Mucosa of descending colon (tissue), 3 donors: ENCODE measurements at regions not wholly inside any gene's neighbourhood (a gene's known extent, or its start where the extent isn't known, plus 50 kb on each side); places are given as distances from the start of the nearest gene placed in this dataset.

Experiments used
- ATAC-seq: fragments of 200-7000 bp; cut with Tn5 transposase; one replicate; pipeline ENCODE4 v1.9.1; 2020; ENCODE audit warnings: mild to moderate bottlenecking, moderate library complexity
- DNase-seq, 3 donors: peaks; one replicate each; pipeline ENCODE4 v3.0.0-alpha.2; 2020
- H3K36me3 ChIP-seq: fragments of 200-600 bp; one replicate; pipeline ENCODE4 v1.8.0; 2021; ENCODE audit warnings: low read depth, mild to moderate bottlenecking
- H3K4me1 ChIP-seq: fragments of 200-600 bp; one replicate; pipeline ENCODE4 v1.8.0; 2021; ENCODE audit warnings: low read depth, mild to moderate bottlenecking
- H3K4me3 ChIP-seq: fragments of 200-600 bp; one replicate; pipeline ENCODE4 v1.8.0; 2021; ENCODE audit warnings: mild to moderate bottlenecking
- H3K9me3 ChIP-seq: fragments of 200-600 bp; one replicate; pipeline ENCODE4 v1.8.0; 2021; ENCODE audit warnings: mild to moderate bottlenecking
- intact Hi-C, 2 donors: fragments of 100-400 bp; cut with DNase I in 1 of 2; cut with micrococcal nuclease in 1 of 2; formaldehyde crosslinking; loops; one replicate each; pipeline versions ENCODE4 v1.11.0 to v1.11.1; 2022; cut with DNase I, micrococcal nuclease
- TF ChIP-seq, protein P1 (sequence below): fragments of 200-600 bp; IDR thresholded peaks from one replicate; pipeline ENCODE4 v1.8.0; 2022; ENCODE audit warnings: antibody characterized with exemption, mild to moderate bottlenecking
- donor health status: DM: no; HTN: no; CAD: no; lungs with moderate emphysema.
- donor health status: DM: no; HTN: no; CAD: no.
- donor health status: DM: no; HTN: yes; CAD: no.

DNA sequence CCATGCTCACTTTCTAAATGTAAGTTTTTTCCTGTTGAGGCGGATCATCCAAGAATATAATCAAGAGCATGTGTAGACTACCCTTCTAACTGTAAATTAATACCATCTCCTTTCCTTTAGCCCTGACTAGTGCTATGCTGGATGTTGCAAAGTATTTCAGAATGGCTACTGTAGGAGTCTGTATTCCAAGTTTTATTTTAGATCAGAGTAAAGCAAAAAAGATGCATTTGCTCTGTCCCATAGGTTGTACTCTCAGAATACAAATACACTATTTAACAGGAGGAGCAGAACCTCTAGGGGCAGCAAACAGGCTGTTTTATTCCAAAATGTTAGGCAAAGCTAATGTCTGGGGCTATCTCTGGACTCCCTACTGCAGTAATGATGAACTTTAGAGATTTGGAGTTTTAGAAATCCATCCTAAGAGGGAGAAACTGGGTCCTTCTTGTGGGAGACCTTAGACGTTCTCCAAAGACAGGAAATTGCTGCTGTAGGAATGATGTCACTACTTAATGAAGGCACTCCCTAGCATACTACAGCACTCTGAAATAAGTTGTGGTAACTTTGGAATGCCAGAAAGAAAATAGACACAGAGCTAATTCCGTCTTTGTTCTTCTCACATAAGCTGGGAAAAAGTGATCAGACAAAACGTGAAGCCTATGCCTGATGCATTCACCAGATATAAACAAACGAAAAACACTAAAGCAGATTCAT, 392.4 kb upstream of the HS3ST5 start:
- TF ChIP-seq, protein P1, sequence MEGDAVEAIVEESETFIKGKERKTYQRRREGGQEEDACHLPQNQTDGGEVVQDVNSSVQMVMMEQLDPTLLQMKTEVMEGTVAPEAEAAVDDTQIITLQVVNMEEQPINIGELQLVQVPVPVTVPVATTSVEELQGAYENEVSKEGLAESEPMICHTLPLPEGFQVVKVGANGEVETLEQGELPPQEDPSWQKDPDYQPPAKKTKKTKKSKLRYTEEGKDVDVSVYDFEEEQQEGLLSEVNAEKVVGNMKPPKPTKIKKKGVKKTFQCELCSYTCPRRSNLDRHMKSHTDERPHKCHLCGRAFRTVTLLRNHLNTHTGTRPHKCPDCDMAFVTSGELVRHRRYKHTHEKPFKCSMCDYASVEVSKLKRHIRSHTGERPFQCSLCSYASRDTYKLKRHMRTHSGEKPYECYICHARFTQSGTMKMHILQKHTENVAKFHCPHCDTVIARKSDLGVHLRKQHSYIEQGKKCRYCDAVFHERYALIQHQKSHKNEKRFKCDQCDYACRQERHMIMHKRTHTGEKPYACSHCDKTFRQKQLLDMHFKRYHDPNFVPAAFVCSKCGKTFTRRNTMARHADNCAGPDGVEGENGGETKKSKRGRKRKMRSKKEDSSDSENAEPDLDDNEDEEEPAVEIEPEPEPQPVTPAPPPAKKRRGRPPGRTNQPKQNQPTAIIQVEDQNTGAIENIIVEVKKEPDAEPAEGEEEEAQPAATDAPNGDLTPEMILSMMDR = no peak
- no peaks in the 10 kb centered on the region for H3K4me1 ChIP-seq
- H3K4me3 ChIP-seq = no peak overlapping the region
- no peaks in the 10 kb centered on the region for H3K9me3 ChIP-seq
- DNase-seq = no peak
- H3K36me3 ChIP-seq = no peaks in the 10 kb centered on the region
- ATAC-seq = no peak
- intact Hi-C loops = no loop called here

DNA sequence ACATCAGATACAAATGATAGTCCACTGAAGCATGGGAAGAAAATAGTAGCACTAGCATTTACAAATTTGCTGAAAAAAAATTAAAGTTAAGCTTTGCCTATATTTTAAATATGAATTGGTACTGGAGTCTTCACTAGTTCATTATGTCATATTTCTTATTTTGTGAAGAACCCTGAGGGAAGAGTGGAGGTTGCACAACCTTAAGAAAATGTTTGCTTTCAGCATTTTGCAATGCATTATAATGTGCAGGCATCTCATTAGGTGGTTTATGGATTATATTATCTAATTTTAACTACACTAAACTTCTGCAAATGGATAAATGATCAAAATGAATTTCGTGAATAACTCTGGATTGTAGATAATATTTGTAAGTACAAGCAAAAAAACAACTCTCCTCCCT, 390.8 kb upstream of the HS3ST5 start:
- Histone ChIP-seq H3K4me1 (no peaks in the 10 kb centered on the region), H3K36me3 (no peaks in the 10 kb centered on the region), H3K9me3 (no peaks in the 10 kb centered on the region), H3K4me3 (no peak overlapping the region)
- ATAC-seq = no peak
- DNase-seq = no peak
- intact Hi-C loops = no loop called here
- TF ChIP-seq, protein P1 = no peak

DNA sequence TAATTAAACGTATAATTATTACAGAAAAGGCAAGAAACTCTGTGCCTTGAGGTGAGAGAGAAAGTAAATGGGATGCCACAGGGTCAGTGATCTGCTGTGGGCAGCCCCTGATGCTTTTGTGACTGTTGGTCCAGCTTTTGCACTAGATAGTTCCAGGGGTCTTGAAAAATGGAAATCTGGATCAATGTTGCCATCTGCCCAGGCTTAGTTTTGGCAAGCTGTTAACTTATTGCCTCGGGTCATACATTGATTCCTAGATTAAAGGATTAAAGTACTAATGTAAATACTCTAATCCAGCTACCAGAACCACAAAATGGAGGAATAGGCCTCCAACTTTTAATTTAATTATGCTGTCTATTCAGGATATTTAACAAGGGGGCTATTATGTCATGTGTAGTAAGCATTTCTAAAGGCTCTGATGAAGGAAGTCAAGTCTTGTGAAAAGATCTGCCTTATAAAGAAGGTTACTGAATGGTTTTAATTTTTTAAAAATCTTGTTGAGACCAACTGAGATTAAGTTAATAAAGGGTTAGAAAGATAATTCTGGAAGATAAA, 376.0 kb upstream of the HS3ST5 start:
- no peak for DNase-seq
- H3K4me3 ChIP-seq = no peak overlapping the region
- intact Hi-C loops = no loop called here
- H3K36me3 ChIP-seq = no peaks in the 10 kb centered on the region
- H3K9me3 ChIP-seq = no peaks in the 10 kb centered on the region
- TF ChIP-seq, protein P1 = no peak
- ATAC-seq = no peak
- H3K4me1 ChIP-seq = no peaks in the 10 kb centered on the region

DNA sequence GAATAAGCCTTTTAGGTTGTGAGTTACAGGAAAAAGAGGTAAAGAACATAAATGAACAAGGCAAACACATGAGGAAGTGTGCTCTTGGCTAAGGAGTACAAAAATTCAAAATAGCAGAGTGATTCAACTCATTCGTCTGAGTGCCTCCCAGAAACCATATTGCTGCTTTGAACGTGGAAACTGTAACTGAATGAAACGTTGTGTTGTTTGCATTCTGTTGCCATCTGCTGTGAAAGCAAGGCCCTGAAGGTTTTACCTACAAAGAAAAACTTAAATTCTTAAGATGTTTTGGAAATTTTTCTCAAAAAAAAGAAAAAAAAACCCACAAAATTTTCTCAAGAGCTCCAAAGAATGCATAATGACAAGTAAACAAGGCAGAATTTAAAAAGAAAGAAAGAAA, 375.4 kb upstream of the HS3ST5 start:
- Histone ChIP-seq H3K4me3 (no peak overlapping the region), H3K36me3 (no peaks in the 10 kb centered on the region), H3K4me1 (no peaks in the 10 kb centered on the region), H3K9me3 (no peaks in the 10 kb centered on the region)
- no peak for DNase-seq
- intact Hi-C loops = no loop called here
- TF ChIP-seq, protein P1 = no peak
- no peak for ATAC-seq

DNA sequence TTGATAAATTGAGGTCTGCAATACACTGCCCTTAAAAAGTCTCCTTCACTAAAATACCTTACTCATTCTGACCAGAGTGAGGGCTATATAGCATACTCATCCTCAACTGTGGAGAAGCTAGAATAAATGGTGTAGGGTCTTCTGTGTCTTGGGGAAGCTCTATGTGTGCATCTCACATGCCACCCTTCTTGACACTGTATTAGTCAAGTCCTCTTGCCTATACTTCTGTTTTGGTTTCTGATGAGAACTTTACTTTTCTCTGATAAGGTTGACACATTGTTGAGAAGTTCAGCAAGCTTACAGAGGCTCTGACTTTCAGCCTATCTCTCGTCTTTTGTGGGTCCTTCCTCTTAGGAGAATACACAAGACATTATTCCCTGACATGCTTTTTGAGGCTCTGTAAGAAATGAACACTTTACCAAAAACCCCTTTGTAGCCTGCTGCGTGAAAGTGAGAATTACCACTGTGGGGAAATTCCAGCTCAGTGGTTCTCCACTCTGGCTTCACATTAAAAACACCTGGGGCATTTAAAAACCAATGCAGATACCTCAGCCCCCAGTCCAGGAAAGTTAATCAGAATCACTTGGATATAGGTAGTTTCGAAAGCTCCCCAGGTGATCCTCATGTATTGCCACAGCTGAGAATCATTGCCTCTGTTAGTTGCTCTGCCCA, 372.1 kb upstream of the HS3ST5 start:
- no peak overlapping the region for H3K4me3 ChIP-seq
- intact Hi-C loops = no loop called here
- ATAC-seq (no peak), DNase-seq (no peak)
- no peaks in the 10 kb centered on the region for H3K36me3 ChIP-seq
- H3K9me3 ChIP-seq = no peaks in the 10 kb centered on the region
- TF ChIP-seq, protein P1 = no peak
- no peaks in the 10 kb centered on the region for H3K4me1 ChIP-seq
